Dedifferentiated amniotic fluid mesenchymal stem cell (primary cell): ENCODE measurements at regions not wholly inside any gene's neighbourhood (a gene's known extent, or its start where the extent isn't known, plus 50 kb on each side); places are given as distances from the start of the nearest gene placed in this dataset.
"Not testable (repeated sequence)": the region's sequence is repeated elsewhere in the genome, so short reads cannot be mapped to it uniquely, and the experiment has no call there.

Experiments
- DNase-seq: peaks from one replicate; pipeline ENCODE4 v3.0.0-alpha.2; 2016; ENCODE audit errors: extremely low spot score

- DNase-seq = no peak
These were observed 127.3 kb downstream of the ZNF608 start for GRCh38 chr5:124619121-124619520.

- DNase-seq = no peak
These were observed 128.7 kb downstream of the ZNF608 start for GRCh38 chr5:124617787-124618186.

GRCh38 chr5:124614836-124615385, 131.5 kb downstream of the ZNF608 start:
- DNase-seq = no peak

GRCh38 chr5:124614105-124614504, 132.3 kb downstream of the ZNF608 start:
- no peak for DNase-seq

- DNase-seq = no peak
These were observed 133.0 kb downstream of the ZNF608 start for GRCh38 chr5:124613273-124613953.

GRCh38 chr5:124612023-124612422, 134.4 kb downstream of the ZNF608 start:
- no peak for DNase-seq

- not testable (repeated sequence) for DNase-seq
These were observed 135.2 kb downstream of the ZNF608 start for GRCh38 chr5:124611262-124611661.

- not testable (repeated sequence) for DNase-seq
These were observed 136.8 kb downstream of the ZNF608 start for GRCh38 chr5:124609685-124610084.

- no peak for DNase-seq
These were observed 139.9 kb downstream of the ZNF608 start for GRCh38 chr5:124606543-124606942.

- DNase-seq = no peak
These were observed 140.3 kb downstream of the ZNF608 start for GRCh38 chr5:124606093-124606492.

GRCh38 chr5:124605541-124605940, 140.9 kb downstream of the ZNF608 start:
- no peak for DNase-seq

GRCh38 chr5:124604419-124604818, 142.0 kb downstream of the ZNF608 start:
- DNase-seq = no peak

- no peak for DNase-seq
These were observed 143.4 kb downstream of the ZNF608 start for GRCh38 chr5:124602925-124603650.

GRCh38 chr5:124599028-124599973, 147.1 kb downstream of the ZNF608 start:
- no peak for DNase-seq

GRCh38 chr5:124596595-124597421, 149.6 kb downstream of the ZNF608 start:
- peak; percentile 35 for DNase-seq

GRCh38 chr5:124593952-124594351, 152.5 kb downstream of the ZNF608 start:
- DNase-seq = no peak

GRCh38 chr5:124592891-124593290, 153.5 kb downstream of the ZNF608 start:
- no peak for DNase-seq

GRCh38 chr5:124591583-124591982, 154.9 kb downstream of the ZNF608 start:
- DNase-seq = no peak

GRCh38 chr5:124590686-124591085, 155.8 kb downstream of the ZNF608 start:
- no peak for DNase-seq

GRCh38 chr5:124587280-124587679, 159.2 kb downstream of the ZNF608 start:
- no peak for DNase-seq
